ENCODE measurements at regions not wholly inside any gene's neighbourhood (a gene's known extent, or its start where the extent isn't known, plus 50 kb on each side); places are given as distances from the start of the nearest gene placed in this dataset.

- no peak for TF ChIP-seq EZH2phosphoT487 (IDR thresholded peaks at IDR 0.05; ENCODE audit: borderline replicate concordance, low read depth, low read length)
- no peak for TF ChIP-seq CTCF (conservative IDR thresholded peaks at IDR 0.05; ENCODE audit: low read length)
- Histone ChIP-seq H3K4me3 (ENCODE audit: low read depth, low read length, poor library complexity, severe bottlenecking) (no peak overlapping the region), H3K27ac (ENCODE audit: low read depth, low read length, poor library complexity, severe bottlenecking) (no peak overlapping the region), H3K4me1 (ENCODE audit: insufficient read depth, low read length, poor library complexity, severe bottlenecking) (no peaks in the 10 kb centered on the region), H3K9me2 (ENCODE audit: insufficient read depth, low read length) (no peaks in the 10 kb centered on the region), H3K36me3 (ENCODE audit: insufficient read depth, low read length) (no peaks in the 10 kb centered on the region), H2AFZ (ENCODE audit: low read length) (no peak overlapping the region), H3K79me2 (ENCODE audit: insufficient read depth, low read depth, low read length) (no peaks in the 10 kb centered on the region), H3K4me2 (ENCODE audit: low read length) (no peak overlapping the region), H4K20me1 (ENCODE audit: insufficient read depth, low read length) (no peaks in the 10 kb centered on the region), H3K9me3 (ENCODE audit: low read length) (no peaks in the 10 kb centered on the region)
- intact Hi-C loops (cut with micrococcal nuclease; ENCODE audit: unreplicated experiment), result no loop called here
- no peak for DNase-seq (ENCODE audit: low spot score)
- ChIA-PET POLR2A (no interaction called here), CTCF (ENCODE audit: unreplicated experiment) (no interaction called here)
- no TSS peak for BruUV-seq (replicated peaks)
Observed at GRCh38 chr2:107112561-107112960, 226.6 kb upstream of the ST6GAL2 start.

- no peak overlapping the region for H3K27ac ChIP-seq (ENCODE audit: low read depth, low read length, poor library complexity, severe bottlenecking)
- H3K9me3 ChIP-seq (ENCODE audit: low read length), result no peaks in the 10 kb centered on the region
- BruUV-seq (replicated peaks), result no TSS peak
- no peak overlapping the region for H3K4me2 ChIP-seq (ENCODE audit: low read length)
- H4K20me1 ChIP-seq (ENCODE audit: insufficient read depth, low read length), result no peaks in the 10 kb centered on the region
- no peak for DNase-seq (ENCODE audit: low spot score)
- intact Hi-C loops (cut with micrococcal nuclease; ENCODE audit: unreplicated experiment), result no loop called here
- ChIA-PET POLR2A (no interaction called here), CTCF (ENCODE audit: unreplicated experiment) (no interaction called here)
- no peaks in the 10 kb centered on the region for H3K4me1 ChIP-seq (ENCODE audit: insufficient read depth, low read length, poor library complexity, severe bottlenecking)
- no peaks in the 10 kb centered on the region for H3K36me3 ChIP-seq (ENCODE audit: insufficient read depth, low read length)
- TF ChIP-seq CTCF (conservative IDR thresholded peaks at IDR 0.05; ENCODE audit: low read length), result no peak
- H2AFZ ChIP-seq (ENCODE audit: low read length), result no peak overlapping the region
- no peak overlapping the region for H3K4me3 ChIP-seq (ENCODE audit: low read depth, low read length, poor library complexity, severe bottlenecking)
- no peaks in the 10 kb centered on the region for H3K79me2 ChIP-seq (ENCODE audit: insufficient read depth, low read depth, low read length)
- H3K9me2 ChIP-seq (ENCODE audit: insufficient read depth, low read length), result no peaks in the 10 kb centered on the region
Observed at GRCh38 chr2:107128381-107128780, 242.4 kb upstream of the ST6GAL2 start.

- H3K4me3 ChIP-seq (ENCODE audit: low read depth, low read length, poor library complexity, severe bottlenecking), result no peak overlapping the region
Observed at GRCh38 chr2:107132070-107132469, 246.1 kb upstream of the ST6GAL2 start.

More at GRCh38 chr2:107132070-107132469, 246.1 kb upstream of the ST6GAL2 start:
- Histone ChIP-seq H3K27ac (ENCODE audit: low read depth, low read length, poor library complexity, severe bottlenecking) (no peak overlapping the region), H3K9me2 (ENCODE audit: insufficient read depth, low read length) (no peaks in the 10 kb centered on the region), H2AFZ (ENCODE audit: low read length) (no peak overlapping the region), H4K20me1 (ENCODE audit: insufficient read depth, low read length) (no peaks in the 10 kb centered on the region), H3K4me1 (ENCODE audit: insufficient read depth, low read length, poor library complexity, severe bottlenecking) (no peaks in the 10 kb centered on the region), H3K9me3 (ENCODE audit: low read length) (no peaks in the 10 kb centered on the region), H3K4me2 (ENCODE audit: low read length) (no peak overlapping the region), H3K79me2 (ENCODE audit: insufficient read depth, low read depth, low read length) (no peaks in the 10 kb centered on the region), H3K36me3 (ENCODE audit: insufficient read depth, low read length) (no peaks in the 10 kb centered on the region)
- no peak for DNase-seq (ENCODE audit: low spot score)
- BruUV-seq (replicated peaks), result no TSS peak
- TF ChIP-seq EZH2phosphoT487 (IDR thresholded peaks at IDR 0.05; ENCODE audit: borderline replicate concordance, low read depth, low read length) (no peak), CTCF (conservative IDR thresholded peaks at IDR 0.05; ENCODE audit: low read length) (no peak)
- CTCF ChIA-PET (ENCODE audit: unreplicated experiment), result no interaction called here
- intact Hi-C loops (cut with micrococcal nuclease; ENCODE audit: unreplicated experiment), result no loop called here
- POLR2A ChIA-PET, result no interaction called here
